CD14-positive monocyte (primary cell): ENCODE measurements at regions not wholly inside any gene's neighbourhood (a gene's known extent, or its start where the extent isn't known, plus 50 kb on each side); places are given as distances from the start of the nearest gene placed in this dataset.

Experiments
- DNase-seq, 3 donors: peaks; one replicate each; pipeline ENCODE4 v3.0.0-alpha.2; 2011 to 2022
- H2AFZ ChIP-seq: 2 replicates; pipeline ENCODE4 v1.6.0; 2012; ENCODE audit warnings: mild to moderate bottlenecking, low read depth, low read length, inconsistent platforms; ENCODE audit not compliant: insufficient read depth, poor library complexity, severe bottlenecking
- H3K27ac ChIP-seq, 2 donors: 1 replicate in 1 of 2; 2 replicates in 1 of 2; pipeline ENCODE4 v1.5.1; 2012 to 2013; ENCODE audit warnings: low read length in 2 of 2, control low read depth in 1 of 2, inconsistent platforms in 1 of 2, low read depth in 1 of 2, mild to moderate bottlenecking in 1 of 2
- H3K27me3 ChIP-seq, 2 donors: one replicate each; pipeline versions ENCODE4 v1.6.0 to v1.6.1; 2011 to 2013; ENCODE audit warnings: low read length in 2 of 2; ENCODE audit not compliant: control insufficient read depth in 2 of 2, insufficient read depth in 2 of 2
- H3K36me3 ChIP-seq, 2 donors: replicated peaks in 1 of 2; 1 replicate in 1 of 2; 2 replicates in 1 of 2; pipeline versions ENCODE4 v1.5.1 to v1.6.1; 2012 to 2013; ENCODE audit warnings: low read length in 2 of 2, control low read depth in 1 of 2, inconsistent platforms in 1 of 2, mild to moderate bottlenecking in 1 of 2; ENCODE audit not compliant: insufficient read depth in 2 of 2, control insufficient read depth in 1 of 2
- H3K4me1 ChIP-seq, 2 donors: 1 replicate in 1 of 2; 2 replicates in 1 of 2; pipeline versions ENCODE4 v1.5.1 to v1.6.1; 2012 to 2013; ENCODE audit warnings: low read length in 2 of 2, control low read depth in 1 of 2, inconsistent platforms in 1 of 2, mild to moderate bottlenecking in 1 of 2, moderate library complexity in 1 of 2; ENCODE audit not compliant: insufficient read depth in 2 of 2, control insufficient read depth in 1 of 2
- H3K4me2 ChIP-seq: replicated peaks from 2 replicates; pipeline ENCODE3; 2012; ENCODE audit warnings: low read length, moderate library complexity, mild to moderate bottlenecking; ENCODE audit not compliant: poor library complexity, severe bottlenecking; ENCODE audit errors: extremely low read depth
- H3K4me3 ChIP-seq, 3 experiments: fragments of 200-600 bp in 1 of 3; sonication (generic) in 1 of 3; replicated peaks in 1 of 3; 1 replicate in 2 of 3; 2 replicates in 1 of 3; pipeline ENCODE4 v1.5.1; 2011 to 2013; ENCODE audit warnings: low read length in 3 of 3, mild to moderate bottlenecking in 3 of 3, control low read depth in 2 of 3, low read depth in 2 of 3, inconsistent platforms in 1 of 3, moderate library complexity in 1 of 3
- H3K79me2 ChIP-seq: 2 replicates; pipeline ENCODE4 v1.6.0; 2012; ENCODE audit warnings: mild to moderate bottlenecking, control low read depth, inconsistent platforms, low read length, moderate library complexity; ENCODE audit not compliant: insufficient read depth
- H3K9ac ChIP-seq: 2 replicates; pipeline ENCODE4 v1.6.0; 2017; ENCODE audit warnings: low read length, mild to moderate bottlenecking; ENCODE audit not compliant: insufficient read depth, poor library complexity, severe bottlenecking
- H3K9me3 ChIP-seq, 2 donors: replicated peaks in 1 of 2; 1 replicate in 1 of 2; 2 replicates in 1 of 2; pipeline versions ENCODE4 v1.5.1 to v1.6.1; 2012 to 2013; ENCODE audit warnings: low read length in 2 of 2, control low read depth in 1 of 2; ENCODE audit not compliant: control insufficient read depth in 1 of 2, insufficient read depth in 1 of 2
- H4K20me1 ChIP-seq: 2 replicates; pipeline ENCODE4 v1.6.0; 2012; ENCODE audit warnings: mild to moderate bottlenecking, low read length, control low read depth, moderate library complexity; ENCODE audit not compliant: insufficient read depth
- H3K27ac Mint-ChIP-seq, 7 donors: one replicate each; pipeline ENCODE4 v1.8.0; 2020; ENCODE audit warnings: mild to moderate bottlenecking in 7 of 7, mixed read lengths in 7 of 7, moderate library complexity in 6 of 7, inconsistent platforms in 2 of 7
- H3K27me3 Mint-ChIP-seq, 3 donors: one replicate each; pipeline ENCODE4 v1.8.0; 2021 to 2022; ENCODE audit warnings: low read depth in 3 of 3, mild to moderate bottlenecking in 3 of 3, mixed read lengths in 3 of 3, moderate library complexity in 3 of 3, inconsistent platforms in 1 of 3
- H3K36me3 Mint-ChIP-seq, 2 donors: one replicate each; pipeline ENCODE4 v1.8.0; 2020; ENCODE audit warnings: mixed read lengths in 2 of 2, inconsistent platforms in 1 of 2, mild to moderate bottlenecking in 1 of 2
- H3K4me1 Mint-ChIP-seq: one replicate; pipeline ENCODE4 v1.8.0; 2020; ENCODE audit warnings: mild to moderate bottlenecking, mixed read lengths
- H3K4me3 Mint-ChIP-seq, 2 donors: one replicate each; pipeline ENCODE4 v1.8.0; 2020; ENCODE audit warnings: mild to moderate bottlenecking in 2 of 2, mixed read lengths in 2 of 2, moderate library complexity in 1 of 2
- H3K9me3 Mint-ChIP-seq, 7 donors: one replicate each; pipeline ENCODE4 v1.8.0; 2020 to 2022; ENCODE audit warnings: mixed read lengths in 7 of 7, mild to moderate bottlenecking in 6 of 7, moderate library complexity in 6 of 7, inconsistent platforms in 2 of 7
- CTCF ChIP-seq: fragments of 200-600 bp; IDR thresholded peaks from one replicate; pipeline ENCODE4 v1.8.0; 2022; ENCODE audit warnings: antibody characterized with exemption, mild to moderate bottlenecking
- WGBS: methylation state at CpG from one replicate; pipeline ENCODE4 v1.1.5; 2013; ENCODE audit warnings: missing lambda C conversion rate; ENCODE audit not compliant: insufficient coverage; 5-methylcytosine and 5-hydroxymethylcytosine counted together
- intact Hi-C, 2 donors: fragments of 100-400 bp; cut with micrococcal nuclease; formaldehyde crosslinking; loops; one replicate each; pipeline versions ENCODE4 v1.15.0 to v1.15.1; 2023

- Histone ChIP-seq H2AFZ (no peak overlapping the region), H3K4me2 (no peak overlapping the region), H3K9ac (no peak overlapping the region), H3K27ac (no peak overlapping the region), H3K36me3 (no peaks in the 10 kb centered on the region), H3K4me1 (no peaks in the 10 kb centered on the region), H4K20me1 (no peaks in the 10 kb centered on the region), H3K4me3 (no peak overlapping the region), H3K27me3 (no peaks in the 10 kb centered on the region), H3K79me2 (no peaks in the 10 kb centered on the region), H3K9me3 (no peaks in the 10 kb centered on the region)
- no peak overlapping the region for H3K27ac Mint-ChIP-seq
- TF ChIP-seq CTCF = no peak
- no peak overlapping the region for H3K4me3 Mint-ChIP-seq
- peaks cover 0 to 1% (median 1%) of the 10 kb centered on the region in 3 donors for H3K27me3 Mint-ChIP-seq
- 40% methylated on average over 1 of the region's 4 CpGs for WGBS
- intact Hi-C loops = no loop called here
- peaks cover 0 to 6% (median 0%) of the 10 kb centered on the region in 7 donors for H3K9me3 Mint-ChIP-seq
- H3K36me3 Mint-ChIP-seq = no peaks in the 10 kb centered on the region
- H3K4me1 Mint-ChIP-seq = no peaks in the 10 kb centered on the region
- DNase-seq = no peak
Measured at GRCh38 chr10:120385992-120386391, 71.0 kb upstream of the PLPP4 start.

GRCh38 chr10:120386896-120387295, 70.1 kb upstream of the PLPP4 start:
- Histone ChIP-seq H2AFZ (no peak overlapping the region), H3K4me2 (no peak overlapping the region), H3K4me3 (no peak overlapping the region), H4K20me1 (no peaks in the 10 kb centered on the region), H3K9ac (no peak overlapping the region), H3K79me2 (no peaks in the 10 kb centered on the region), H3K9me3 (no peaks in the 10 kb centered on the region), H3K4me1 (no peaks in the 10 kb centered on the region), H3K36me3 (no peaks in the 10 kb centered on the region), H3K27me3 (no peaks in the 10 kb centered on the region), H3K27ac (no peak overlapping the region)
- Mint-ChIP-seq H3K9me3 (peaks cover 0 to 6% (median 0%) of the 10 kb centered on the region in 7 donors), H3K36me3 (no peaks in the 10 kb centered on the region), H3K4me3 (no peak overlapping the region), H3K27me3 (peaks cover 0 to 1% (median 1%) of the 10 kb centered on the region in 3 donors), H3K4me1 (no peaks in the 10 kb centered on the region), H3K27ac (no peak overlapping the region)
- intact Hi-C loops = no loop called here
- DNase-seq = no peak
- TF ChIP-seq CTCF = no peak
